ENCODE measurements at regions not wholly inside any gene's neighbourhood (a gene's known extent, or its start where the extent isn't known, plus 50 kb on each side); places are given as distances from the start of the nearest gene placed in this dataset.
"Not testable (repeated sequence)": the region's sequence is repeated elsewhere in the genome, so short reads cannot be mapped to it uniquely, and the experiment has no call there.

- TF ChIP-seq POLR2A, CTCF (IDR thresholded peaks at IDR 0.05): not testable (repeated sequence)
These were observed 92.6 kb upstream of the AGA start for GRCh38 chr4:177534841-177535240.
